Activated CD8-positive, alpha-beta T cell treated with anti-CD3 and anti-CD28 coated beads for 36 hours (primary cell): ENCODE measurements at regions not wholly inside any gene's neighbourhood (a gene's known extent, or its start where the extent isn't known, plus 50 kb on each side); places are given as distances from the start of the nearest gene placed in this dataset.

Experiments
- ATAC-seq: fragments of 200-7000 bp; cut with Tn5 transposase; one replicate; pipeline ENCODE4 v1.10.0; 2021; ENCODE audit warnings: mild to moderate bottlenecking, moderate library complexity
- CTCF ChIA-PET: fragments of 350-600 bp; sonication (Branson Sonifier 250); formaldehyde crosslinking; loops from one replicate; lab custom pipeline; 2021; ENCODE audit warnings: antibody characterized with exemption; lab: Charles Lee
- POLR2A ChIA-PET: fragments of 350-600 bp; sonication (Branson Sonifier 250); formaldehyde crosslinking; loops from one replicate; lab custom pipeline; 2021; ENCODE audit warnings: antibody characterized with exemption; lab: Charles Lee
- DNase-seq: peaks from one replicate; pipeline ENCODE4 v3.0.0-alpha.2; 2020
- H3K27ac Mint-ChIP-seq: one replicate; pipeline ENCODE4 v1.8.0; 2021; ENCODE audit warnings: mild to moderate bottlenecking, mixed read lengths
- H3K27me3 Mint-ChIP-seq: one replicate; pipeline ENCODE4 v1.8.0; 2021; ENCODE audit warnings: mixed read lengths
- H3K36me3 Mint-ChIP-seq: one replicate; pipeline ENCODE4 v1.8.0; 2021; ENCODE audit warnings: low read depth, mixed read lengths
- H3K4me1 Mint-ChIP-seq: one replicate; pipeline ENCODE4 v1.8.0; 2021; ENCODE audit warnings: low read depth, mixed read lengths
- H3K4me3 Mint-ChIP-seq: one replicate; pipeline ENCODE4 v1.8.0; 2021; ENCODE audit warnings: mild to moderate bottlenecking, moderate library complexity, mixed read lengths
- H3K9me3 Mint-ChIP-seq: one replicate; pipeline ENCODE4 v1.8.0; 2021; ENCODE audit warnings: mixed read lengths
- CTCF ChIP-seq: fragments of 200-600 bp; IDR thresholded peaks from one replicate; pipeline ENCODE4 v1.8.0; 2022; ENCODE audit warnings: antibody characterized with exemption, mild to moderate bottlenecking
- intact Hi-C: fragments of 100-400 bp; cut with micrococcal nuclease; formaldehyde crosslinking; loops from one replicate; pipeline ENCODE4 v1.10.0; 2022

GRCh38 chr9:20243841-20244240, 378.5 kb downstream of the MLLT3 start:
- ChIA-PET POLR2A (no interaction called here), CTCF (interaction anchor here (2.7 kb wide), 1 partner anchor 35 kb away, joined by 10 read pairs; no protein-coding TSS in a partner anchor)
- H3K27ac Mint-ChIP-seq = peak overlapping the region; percentile 44
- no peak overlapping the region for H3K4me3 Mint-ChIP-seq
- no peak for TF ChIP-seq CTCF
- DNase-seq (no peak), ATAC-seq (no peak)
- intact Hi-C loops = no loop called here
- H3K27me3 Mint-ChIP-seq = peaks cover 2% of the 10 kb centered on the region
- H3K36me3 Mint-ChIP-seq = no peaks in the 10 kb centered on the region
- peaks cover 54% of the 10 kb centered on the region for H3K4me1 Mint-ChIP-seq
- H3K9me3 Mint-ChIP-seq = peaks cover 7% of the 10 kb centered on the region

- intact Hi-C loops = loop anchor here (1.0 kb wide), 1 partner anchor 33 kb away; no protein-coding TSS in a partner anchor
- H3K27me3 Mint-ChIP-seq = peaks cover 4% of the 10 kb centered on the region
- TF ChIP-seq CTCF = no peak
- peaks cover 54% of the 10 kb centered on the region for H3K4me1 Mint-ChIP-seq
- DNase-seq = peak; percentile 69
- peak overlapping the region; percentile 43 for H3K27ac Mint-ChIP-seq
- ChIA-PET POLR2A (interaction anchor here (0.7 to 1.6 kb wide), 2 partner anchors 11 to 33 kb away, joined by 3 to 8 read pairs; no protein-coding TSS in a partner anchor), CTCF (interaction anchor here (0.7 to 2.7 kb wide), 4 partner anchors 21 to 79 kb away, joined by 3 to 10 read pairs (median 4); no protein-coding TSS in a partner anchor)
- ATAC-seq = peak; percentile 93
- no peaks in the 10 kb centered on the region for H3K9me3 Mint-ChIP-seq
- peak overlapping the region; percentile 46 for H3K4me3 Mint-ChIP-seq
- H3K36me3 Mint-ChIP-seq = no peaks in the 10 kb centered on the region
Measured at GRCh38 chr9:20242510-20243189, 379.6 kb downstream of the MLLT3 start.

- no peaks in the 10 kb centered on the region for H3K9me3 Mint-ChIP-seq
- POLR2A ChIA-PET = interaction anchor here (1.0 to 1.3 kb wide), 2 partner anchors 10 to 31 kb away, joined by 3 to 5 read pairs; no protein-coding TSS in a partner anchor
- no peak for TF ChIP-seq CTCF
- no peak overlapping the region for H3K27ac Mint-ChIP-seq
- no peak overlapping the region for H3K4me3 Mint-ChIP-seq
- no peaks in the 10 kb centered on the region for H3K36me3 Mint-ChIP-seq
- H3K27me3 Mint-ChIP-seq = peaks cover 4% of the 10 kb centered on the region
- DNase-seq (no peak), ATAC-seq (no peak)
- intact Hi-C loops = no loop called here
- H3K4me1 Mint-ChIP-seq = peaks cover 50% of the 10 kb centered on the region
- CTCF ChIA-PET = interaction anchor here (0.9 to 1.1 kb wide), 2 partner anchors 11 to 20 kb away, joined by 3 to 4 read pairs; no protein-coding TSS in a partner anchor
Measured at GRCh38 chr9:20240498-20240897, 381.8 kb downstream of the MLLT3 start.

- Mint-ChIP-seq H3K27me3 (peaks cover 4% of the 10 kb centered on the region), H3K9me3 (peaks cover 7% of the 10 kb centered on the region), H3K27ac (no peak overlapping the region), H3K4me3 (no peak overlapping the region), H3K36me3 (no peaks in the 10 kb centered on the region), H3K4me1 (peaks cover 37% of the 10 kb centered on the region)
- ChIA-PET POLR2A (interaction anchor here (1.1 to 1.5 kb wide), 2 partner anchors 11 to 15 kb away, joined by 3 to 6 read pairs; no protein-coding TSS in a partner anchor), CTCF (interaction anchor here (1.2 to 1.4 kb wide), 2 partner anchors 23 to 30 kb away, joined by 4 to 5 read pairs; no protein-coding TSS in a partner anchor)
- intact Hi-C loops = no loop called here
- TF ChIP-seq CTCF = no peak
- ATAC-seq (no peak), DNase-seq (no peak)
Measured at GRCh38 chr9:20238921-20239320, 383.4 kb downstream of the MLLT3 start.

- ChIA-PET POLR2A (no interaction called here), CTCF (no interaction called here)
- no peaks in the 10 kb centered on the region for H3K36me3 Mint-ChIP-seq
- peaks cover 4% of the 10 kb centered on the region for H3K27me3 Mint-ChIP-seq
- no peak for ATAC-seq
- peaks cover 9% of the 10 kb centered on the region for H3K9me3 Mint-ChIP-seq
- no peak overlapping the region for H3K4me3 Mint-ChIP-seq
- peaks cover 28% of the 10 kb centered on the region for H3K4me1 Mint-ChIP-seq
- no peak for TF ChIP-seq CTCF
- intact Hi-C loops = no loop called here
- no peak for DNase-seq
- no peak overlapping the region for H3K27ac Mint-ChIP-seq
Measured at GRCh38 chr9:20237686-20238085, 384.6 kb downstream of the MLLT3 start.
